SK-N-SH (cell line): ENCODE measurements at regions not wholly inside any gene's neighbourhood (a gene's known extent, or its start where the extent isn't known, plus 50 kb on each side); places are given as distances from the start of the nearest gene placed in this dataset.

Experiments
- CTCF ChIA-PET: fragments of 300-600, 350-600 bp; formaldehyde crosslinking; extraction: SDS; loops from one replicate; lab custom pipeline; 2021; lab: Yijun Ruan, JAX
- POLR2A ChIA-PET: fragments of 350-600 bp; sonication (Branson Sonifier 250); formaldehyde crosslinking; extraction: SDS; loops from one replicate; lab custom pipeline; 2020; ENCODE audit warnings: antibody characterized with exemption, inconsistent platforms; lab: Yijun Ruan, JAX
- DNase-seq: peaks from one replicate; pipeline ENCODE4 v3.0.0; 2012
- H2AFZ ChIP-seq: fragments of 200-600 bp; sonication (generic); 2 replicates; pipeline ENCODE4 v1.8.1; 2016; ENCODE audit warnings: antibody characterized with exemption, mild to moderate bottlenecking, low read depth
- H3F3A ChIP-seq: fragments of 200-600 bp; sonication (generic); replicated peaks from 2 replicates; pipeline ENCODE3; 2016; ENCODE audit warnings: antibody characterized with exemption, mild to moderate bottlenecking; ENCODE audit not compliant: insufficient read depth
- H3K27ac ChIP-seq, 2 experiments: fragments of 200-500 bp in 1 of 2; fragments of 200-600 bp in 1 of 2; sonication (Bioruptor generic) in 1 of 2; sonication (generic), shearing (Covaris generic) in 1 of 2; 2 replicates each; pipeline versions ENCODE4 v1.5.1 to v1.6.1; 2014 to 2016; ENCODE audit warnings: low read depth in 2 of 2, inconsistent platforms in 1 of 2, low read length in 1 of 2, mild to moderate bottlenecking in 1 of 2, mixed read lengths in 1 of 2
- H3K27me3 ChIP-seq: fragments of 200-600 bp; sonication (generic), shearing (Covaris generic); 2 replicates; pipeline ENCODE4 v1.6.1; 2016; ENCODE audit warnings: mixed run types; ENCODE audit not compliant: insufficient read depth
- H3K36me3 ChIP-seq, 2 experiments: fragments of 200-500 bp in 1 of 2; fragments of 200-600 bp in 1 of 2; sonication (Bioruptor generic) in 1 of 2; sonication (generic) in 1 of 2; replicated peaks in 1 of 2; 2 replicates each; pipeline versions ENCODE3 to v1.5.1; 2014 to 2016; ENCODE audit warnings: low read length in 1 of 2, mild to moderate bottlenecking in 1 of 2; ENCODE audit not compliant: insufficient read depth in 2 of 2, control insufficient read depth in 1 of 2
- H3K4me1 ChIP-seq, 2 experiments: fragments of 200-500 bp in 1 of 2; fragments of 200-600 bp in 1 of 2; sonication (Bioruptor generic) in 1 of 2; sonication (generic), shearing (Covaris generic) in 1 of 2; 2 replicates each; pipeline versions ENCODE4 v1.5.1 to v1.6.1; 2014 to 2016; ENCODE audit warnings: low read depth in 1 of 2, low read length in 1 of 2, mixed run types in 1 of 2; ENCODE audit not compliant: insufficient read depth in 2 of 2, control insufficient read depth in 1 of 2
- H3K4me2 ChIP-seq: fragments of 200-600 bp; sonication (generic), shearing (Covaris generic); 2 replicates; pipeline ENCODE4 v1.6.1; 2017; ENCODE audit warnings: mixed run types
- H3K4me3 ChIP-seq, 2 experiments: fragments of 200-500 bp in 1 of 2; fragments of 200-600 bp in 1 of 2; sonication (Bioruptor generic) in 1 of 2; sonication (generic), shearing (Covaris generic) in 1 of 2; 2 replicates each; pipeline versions ENCODE4 v1.5.1 to v1.8.1; 2014 to 2016; ENCODE audit warnings: low read depth in 2 of 2, inconsistent platforms in 1 of 2, low read length in 1 of 2, mild to moderate bottlenecking in 1 of 2, mixed read lengths in 1 of 2, moderate library complexity in 1 of 2
- H3K79me2 ChIP-seq: fragments of 200-600 bp; sonication (generic); 2 replicates; pipeline ENCODE4 v1.8.1; 2017; ENCODE audit warnings: mild to moderate bottlenecking; ENCODE audit not compliant: insufficient read depth
- H3K9ac ChIP-seq: fragments of 200-600 bp; sonication (generic); 2 replicates; pipeline ENCODE4 v1.6.1; 2017; ENCODE audit warnings: mixed run types
- H3K9me2 ChIP-seq: fragments of 200-600 bp; sonication (generic); 2 replicates; pipeline ENCODE4 v1.6.1; 2017; ENCODE audit warnings: mixed run types
- H3K9me3 ChIP-seq: fragments of 200-600 bp; sonication (generic); 2 replicates; pipeline ENCODE4 v1.6.1; 2017; ENCODE audit warnings: mixed run types, mild to moderate bottlenecking, moderate library complexity
- H4K20me1 ChIP-seq: fragments of 200-600 bp; sonication (generic); 2 replicates; pipeline ENCODE4 v1.6.1; 2017; ENCODE audit warnings: mild to moderate bottlenecking, mixed run types; ENCODE audit not compliant: insufficient read depth
- ELF1 ChIP-seq: IDR thresholded peaks from 2 replicates; pipeline ENCODE4 v1.4.0; 2012
- IRF3 ChIP-seq: fragments of 150-350 bp; IDR thresholded peaks from 2 replicates; pipeline ENCODE4 v1.6.1; 2016; ENCODE audit warnings: mild to moderate bottlenecking, low read depth, low read length
- JUND ChIP-seq: IDR thresholded peaks from 2 replicates; pipeline ENCODE4 v1.4.0; 2012
- RAD21 ChIP-seq: IDR thresholded peaks from 2 replicates; pipeline ENCODE4 v1.6.1; 2012; ENCODE audit warnings: mild to moderate bottlenecking, low read length
- REST ChIP-seq: IDR thresholded peaks from 2 replicates; pipeline ENCODE4 v1.6.1; 2012; ENCODE audit warnings: mild to moderate bottlenecking, low read depth, low read length, moderate library complexity
- RXRA ChIP-seq: IDR thresholded peaks from 2 replicates; pipeline ENCODE4 v1.4.0; 2012; ENCODE audit warnings: low read depth, mild to moderate bottlenecking, borderline replicate concordance
- SIN3A ChIP-seq: IDR thresholded peaks from 2 replicates; pipeline ENCODE4 v1.6.1; 2012; ENCODE audit warnings: low read depth, mild to moderate bottlenecking, low read length, moderate library complexity, borderline replicate concordance
- SMC3 ChIP-seq: IDR thresholded peaks from 2 replicates; pipeline ENCODE4 v1.6.1; 2012; ENCODE audit warnings: low read depth, low read length, improper control_type of control experiment
- YY1 ChIP-seq: IDR thresholded peaks from 2 replicates; pipeline ENCODE4 v1.4.0; 2012; ENCODE audit warnings: low read depth, mild to moderate bottlenecking
- ZBTB33 ChIP-seq: IDR thresholded peaks from 2 replicates; pipeline ENCODE4 v1.4.0; 2012; ENCODE audit warnings: low read depth, borderline replicate concordance
- WGBS: methylation state at CpG from one replicate; pipeline ENCODE4 v1.1.6; 2017; ENCODE audit warnings: low lambda C conversion rate; 5-methylcytosine and 5-hydroxymethylcytosine counted together

- TF ChIP-seq YY1 (no peak), ZBTB33 (no peak), SIN3A (no peak), RAD21 (no peak)
Observed at GRCh38 chr1:112169517-112169916, 180.0 kb upstream of the KCND3 start (continued).

GRCh38 chr1:112172294-112172882 lies 182.9 kb upstream of the KCND3 start:
- H3K27me3 ChIP-seq, result no peaks in the 10 kb centered on the region
- TF ChIP-seq ELF1 (no peak), RXRA (no peak), SMC3 (no peak), IRF3 (no peak), REST (peak; percentile 97), JUND (no peak)
- no peaks in the 10 kb centered on the region for H3F3A ChIP-seq
- H4K20me1 ChIP-seq, result no peaks in the 10 kb centered on the region
- no peaks in the 10 kb centered on the region for H3K4me1 ChIP-seq
- H3K79me2 ChIP-seq, result no peaks in the 10 kb centered on the region
- H3K9me3 ChIP-seq, result no peaks in the 10 kb centered on the region
- H3K9ac ChIP-seq, result no peak overlapping the region
- no peak overlapping the region for H3K4me3 ChIP-seq
- 1% methylated on average over 2 of the region's 2 CpGs for WGBS
- H3K36me3 ChIP-seq, result no peaks in the 10 kb centered on the region
- DNase-seq, result no peak
- no peaks in the 10 kb centered on the region for H3K9me2 ChIP-seq
- H3K27ac ChIP-seq, result no peak overlapping the region
- no peak overlapping the region for H2AFZ ChIP-seq
- ChIA-PET POLR2A (no interaction called here), CTCF (no interaction called here)
- H3K4me2 ChIP-seq, result no peak overlapping the region
